ENCODE measurements at regions not wholly inside any gene's neighbourhood (a gene's known extent, or its start where the extent isn't known, plus 50 kb on each side); places are given as distances from the start of the nearest gene placed in this dataset.

GRCh38 chr12:5230861-5231260, 187.2 kb downstream of the KCNA5 start (continued):
- TF ChIP-seq USF2 (IDR thresholded peaks at IDR 0.05; ENCODE audit: borderline replicate concordance, low read depth, low read length) (no peak), TEAD4 (IDR thresholded peaks at IDR 0.05; ENCODE audit: borderline replicate concordance, insufficient read depth) (no peak), MEF2A (IDR thresholded peaks at IDR 0.05; ENCODE audit: borderline replicate concordance, low read depth) (no peak)

GRCh38 chr12:5232291-5232690, 188.6 kb downstream of the KCNA5 start:
- H2AFZ ChIP-seq (ENCODE audit: low read depth) = no peak overlapping the region
- no peak overlapping the region for H3K27ac ChIP-seq (ENCODE audit: low read depth in 2 of 2, low read length in 1 of 2)
- H3K36me3 ChIP-seq (replicated peaks in 1 of 2; ENCODE audit: control insufficient read depth in 1 of 2, insufficient read depth in 2 of 2, low read length in 1 of 2) = no peaks in the 10 kb centered on the region
- no peak for DNase-seq
- H3K79me2 ChIP-seq (ENCODE audit: insufficient read depth) = no peaks in the 10 kb centered on the region
- ChIA-PET CTCF (no interaction called here), POLR2A (no interaction called here)
- H3F3A ChIP-seq (replicated peaks; ENCODE audit: insufficient read depth) = no peaks in the 10 kb centered on the region
- no peaks in the 10 kb centered on the region for H3K9me2 ChIP-seq
- no peak for TF ChIP-seq TCF12 (IDR thresholded peaks at IDR 0.05)
- no peak for TF ChIP-seq SIN3A (IDR thresholded peaks at IDR 0.05; ENCODE audit: borderline replicate concordance, low read depth, low read length)
- no peak for TF ChIP-seq ELF1 (IDR thresholded peaks at IDR 0.05)
- no peak for TF ChIP-seq RXRA (IDR thresholded peaks at IDR 0.05; ENCODE audit: borderline replicate concordance, low read depth)
- TF ChIP-seq POLR2AphosphoS5 (IDR thresholded peaks at IDR 0.05; ENCODE audit: low read depth, low read length) = no peak
- TF ChIP-seq FOXJ3 (CRISPR knock-in tag; IDR thresholded peaks at IDR 0.05) = no peak
- TF ChIP-seq TAF1 (IDR thresholded peaks at IDR 0.05; ENCODE audit: borderline replicate concordance, low read depth, low read length) = no peak
- TF ChIP-seq RAD21 (IDR thresholded peaks at IDR 0.05; ENCODE audit: low read length) = no peak
- TF ChIP-seq RFX5 (IDR thresholded peaks at IDR 0.05; ENCODE audit: low read length) = no peak
- no peak for TF ChIP-seq REST (IDR thresholded peaks at IDR 0.05; ENCODE audit: low read depth, low read length)
- no peak for TF ChIP-seq EZH2phosphoT487 (IDR thresholded peaks at IDR 0.05; ENCODE audit: borderline replicate concordance, low read depth)
- TF ChIP-seq MAX (IDR thresholded peaks at IDR 0.05; ENCODE audit: low read depth) = no peak
- no peak for TF ChIP-seq IRF3 (IDR thresholded peaks at IDR 0.05; ENCODE audit: low read depth, low read length)
- no peak for TF ChIP-seq ZBTB33 (IDR thresholded peaks at IDR 0.05; ENCODE audit: borderline replicate concordance, low read depth)
- TF ChIP-seq JUND (IDR thresholded peaks at IDR 0.05) = no peak
- H3K4me2 ChIP-seq = no peak overlapping the region
- H4K20me1 ChIP-seq (ENCODE audit: insufficient read depth) = no peaks in the 10 kb centered on the region
- H3K9me3 ChIP-seq = no peaks in the 10 kb centered on the region
- H3K27me3 ChIP-seq (ENCODE audit: insufficient read depth) = no peaks in the 10 kb centered on the region
- no peak overlapping the region for H3K4me3 ChIP-seq (ENCODE audit: low read depth in 2 of 2, low read length in 1 of 2)
- WGBS (ENCODE audit: low lambda C conversion rate) = 62% methylated on average over 3 of the region's 3 CpGs
- no peak overlapping the region for H3K9ac ChIP-seq
- H3K4me1 ChIP-seq (ENCODE audit: control insufficient read depth in 1 of 2, insufficient read depth in 2 of 2, low read depth in 1 of 2, low read length in 1 of 2) = no peaks in the 10 kb centered on the region; a peak in 1 of 4 replicates
